ENCODE measurements at regions not wholly inside any gene's neighbourhood (a gene's known extent, or its start where the extent isn't known, plus 50 kb on each side); places are given as distances from the start of the nearest gene placed in this dataset.

DNA sequence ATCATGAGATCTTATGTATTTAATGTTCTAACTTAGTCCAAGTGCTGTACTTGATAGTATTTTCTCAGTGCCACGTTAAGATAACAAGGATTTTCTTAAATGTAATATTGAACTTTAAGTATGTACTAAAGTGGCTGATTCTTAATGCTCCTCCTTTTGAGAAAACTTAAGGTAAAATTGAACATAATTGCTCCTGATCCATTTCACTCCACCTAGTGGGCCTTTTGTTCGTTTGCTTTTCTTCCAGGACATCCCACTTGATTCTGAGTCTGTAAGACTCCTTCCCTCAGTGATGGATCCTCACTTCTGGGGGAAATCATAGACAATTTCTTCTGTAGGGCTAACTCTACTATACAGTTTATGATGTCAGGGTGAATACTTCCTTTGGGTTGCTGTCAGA lies 173.1 kb downstream of the LMO4 start:
- H3K27ac ChIP-seq (ENCODE audit: low read depth, low read length) = no peak overlapping the region
- no peaks in the 10 kb centered on the region for H3K27me3 ChIP-seq (ENCODE audit: control insufficient read depth in 3 of 3, insufficient read depth in 3 of 3, low read length in 3 of 3)
- no peak overlapping the region for H3K4me3 ChIP-seq (ENCODE audit: low read length in 3 of 3)
- H3K9ac ChIP-seq (ENCODE audit: low read depth in 1 of 3, low read length in 3 of 3) = no peak overlapping the region
- no peaks in the 10 kb centered on the region for H3K36me3 ChIP-seq (ENCODE audit: control insufficient read depth in 3 of 3, insufficient read depth in 3 of 3, low read length in 3 of 3)
- no peaks in the 10 kb centered on the region for H3K9me3 ChIP-seq (ENCODE audit: control insufficient read depth in 3 of 3, low read length in 3 of 3)
- H3K4me1 ChIP-seq (ENCODE audit: control insufficient read depth in 3 of 3, insufficient read depth in 3 of 3, low read length in 3 of 3) = no peaks in the 10 kb centered on the region

DNA sequence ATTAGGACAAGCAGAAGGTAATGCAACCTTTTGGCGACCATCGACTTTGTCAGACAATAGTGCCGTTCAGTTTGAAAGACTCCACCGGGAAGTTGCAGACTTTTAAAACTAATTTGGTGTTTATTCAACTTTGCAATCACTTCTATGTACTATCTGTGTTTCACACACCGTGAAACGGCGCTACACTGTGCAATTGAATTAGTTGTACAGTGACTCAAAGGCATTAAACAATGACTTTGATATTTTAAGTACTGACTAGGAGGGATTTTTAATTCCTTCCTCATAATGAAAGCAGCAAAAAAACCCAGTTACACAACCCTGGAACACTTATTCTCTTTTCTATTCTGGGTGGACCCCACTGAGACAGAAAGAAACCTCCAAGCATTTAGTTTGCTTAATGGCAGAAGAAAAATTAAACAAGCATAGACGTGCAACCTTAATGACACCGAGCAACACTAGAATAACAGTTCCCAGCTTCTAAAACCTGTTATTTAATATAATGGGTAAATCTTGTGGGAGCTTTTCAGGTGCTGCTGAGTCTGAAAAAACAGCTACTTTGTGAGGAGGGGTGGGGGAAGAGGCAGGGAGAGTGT lies 176.8 kb downstream of the LMO4 start:
- Histone ChIP-seq H3K27me3 (ENCODE audit: control insufficient read depth in 3 of 3, insufficient read depth in 3 of 3, low read length in 3 of 3) (no peaks in the 10 kb centered on the region), H3K9ac (ENCODE audit: low read depth in 1 of 3, low read length in 3 of 3) (no peak overlapping the region), H3K9me3 (ENCODE audit: control insufficient read depth in 3 of 3, low read length in 3 of 3) (no peaks in the 10 kb centered on the region), H3K4me3 (ENCODE audit: low read length in 3 of 3) (no peak overlapping the region), H3K36me3 (ENCODE audit: control insufficient read depth in 3 of 3, insufficient read depth in 3 of 3, low read length in 3 of 3) (no peaks in the 10 kb centered on the region), H3K27ac (ENCODE audit: low read depth, low read length) (no peak overlapping the region), H3K4me1 (ENCODE audit: control insufficient read depth in 3 of 3, insufficient read depth in 3 of 3, low read length in 3 of 3) (no peaks in the 10 kb centered on the region)

DNA sequence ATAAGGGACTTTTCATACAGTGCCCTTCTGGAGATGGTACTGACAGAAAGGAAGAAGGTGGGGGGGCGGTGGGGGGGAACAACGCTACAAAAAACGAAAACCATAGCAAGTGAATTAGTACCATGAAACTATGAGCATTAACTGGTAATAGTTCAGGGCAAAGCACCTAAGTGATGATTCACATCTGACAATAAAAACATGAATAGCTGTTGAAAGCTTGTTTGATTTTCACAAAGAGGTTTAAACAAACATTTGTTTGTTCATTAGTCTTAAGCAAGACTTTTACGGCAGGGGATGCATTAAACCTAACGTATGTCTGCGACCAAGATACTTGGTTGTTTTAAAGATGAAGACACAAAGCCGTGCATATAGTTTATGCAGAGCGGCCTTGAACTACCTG lies 177.5 kb downstream of the LMO4 start:
- Histone ChIP-seq H3K4me1 (ENCODE audit: control insufficient read depth in 3 of 3, insufficient read depth in 3 of 3, low read length in 3 of 3) (no peaks in the 10 kb centered on the region), H3K27me3 (ENCODE audit: control insufficient read depth in 3 of 3, insufficient read depth in 3 of 3, low read length in 3 of 3) (no peaks in the 10 kb centered on the region), H3K4me3 (ENCODE audit: low read length in 3 of 3) (no peak overlapping the region), H3K27ac (ENCODE audit: low read depth, low read length) (no peak overlapping the region), H3K9ac (ENCODE audit: low read depth in 1 of 3, low read length in 3 of 3) (no peak overlapping the region), H3K9me3 (ENCODE audit: control insufficient read depth in 3 of 3, low read length in 3 of 3) (no peaks in the 10 kb centered on the region), H3K36me3 (ENCODE audit: control insufficient read depth in 3 of 3, insufficient read depth in 3 of 3, low read length in 3 of 3) (no peaks in the 10 kb centered on the region)

DNA sequence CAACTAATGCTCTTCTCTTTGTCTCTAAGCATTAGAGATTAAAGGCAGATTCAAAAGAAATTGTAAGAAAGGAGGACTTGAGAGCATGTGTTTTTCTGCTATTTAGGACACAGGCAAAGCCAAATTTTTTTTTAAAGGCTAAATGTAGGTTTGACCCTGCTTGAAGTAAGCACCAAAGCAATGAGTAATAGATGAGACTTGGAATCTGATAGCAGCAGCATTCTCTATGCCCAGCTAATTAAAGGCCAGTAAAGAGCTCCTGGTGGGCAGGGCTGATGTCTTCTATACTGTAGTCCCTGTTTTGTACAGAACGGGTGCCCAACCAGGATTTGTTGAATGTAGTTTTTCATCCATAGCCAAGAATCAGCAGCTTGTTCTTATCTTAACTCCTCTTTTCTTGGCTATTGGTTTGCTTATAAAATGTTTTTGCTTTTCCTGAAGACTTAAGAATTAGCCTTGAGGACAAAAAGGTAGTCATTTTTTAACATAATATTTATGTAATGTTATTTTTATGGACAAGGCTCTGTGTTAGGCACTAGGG lies 179.6 kb downstream of the LMO4 start:
- Histone ChIP-seq H3K4me3 (ENCODE audit: low read length in 3 of 3) (no peak overlapping the region), H3K36me3 (ENCODE audit: control insufficient read depth in 3 of 3, insufficient read depth in 3 of 3, low read length in 3 of 3) (no peaks in the 10 kb centered on the region), H3K9ac (ENCODE audit: low read depth in 1 of 3, low read length in 3 of 3) (no peak overlapping the region), H3K4me1 (ENCODE audit: control insufficient read depth in 3 of 3, insufficient read depth in 3 of 3, low read length in 3 of 3) (no peaks in the 10 kb centered on the region), H3K27me3 (ENCODE audit: control insufficient read depth in 3 of 3, insufficient read depth in 3 of 3, low read length in 3 of 3) (no peaks in the 10 kb centered on the region), H3K9me3 (ENCODE audit: control insufficient read depth in 3 of 3, low read length in 3 of 3) (no peaks in the 10 kb centered on the region), H3K27ac (ENCODE audit: low read depth, low read length) (no peak overlapping the region)

DNA sequence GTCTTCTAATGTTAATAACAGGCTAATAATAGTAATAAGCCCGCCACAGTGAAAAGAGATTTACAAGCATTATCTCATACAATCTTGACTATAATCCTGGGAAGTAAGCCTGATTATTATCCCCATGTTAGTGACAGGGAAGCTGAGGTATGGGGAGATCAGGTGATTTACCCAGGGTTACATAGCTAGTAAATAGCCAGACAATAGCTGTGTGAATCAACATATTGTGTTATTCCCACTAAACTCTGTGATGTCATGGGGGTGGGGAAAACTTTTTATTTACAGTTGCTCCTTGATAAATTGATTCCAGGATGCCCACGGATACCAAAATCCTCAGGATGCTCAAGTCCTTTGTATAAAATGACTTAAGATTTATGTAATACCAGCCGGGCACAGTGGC lies 181.9 kb downstream of the LMO4 start:
- H3K9me3 ChIP-seq (ENCODE audit: control insufficient read depth in 3 of 3, low read length in 3 of 3) = no peaks in the 10 kb centered on the region

DNA sequence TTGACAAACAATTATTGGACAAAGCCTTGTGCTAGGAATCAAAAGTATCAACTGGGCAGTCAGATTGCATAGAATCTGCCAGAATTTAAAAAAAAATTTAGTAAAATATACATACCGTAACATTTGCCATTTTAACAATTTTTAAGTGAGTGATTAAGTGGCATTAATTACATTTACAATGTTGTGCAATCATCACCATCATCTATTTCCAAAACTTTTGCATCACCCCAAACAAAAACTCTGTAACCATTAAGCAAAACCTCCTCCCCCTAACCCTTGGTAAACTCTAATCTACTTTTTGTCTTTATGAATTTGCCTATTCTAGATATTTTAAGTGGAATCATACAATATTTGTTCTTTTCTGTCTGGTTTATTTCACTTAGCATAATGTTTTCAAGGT lies 182.8 kb downstream of the LMO4 start:
- no peak overlapping the region for H3K4me3 ChIP-seq (ENCODE audit: low read length in 3 of 3)
- no peaks in the 10 kb centered on the region for H3K9me3 ChIP-seq (ENCODE audit: control insufficient read depth in 3 of 3, low read length in 3 of 3)
- H3K36me3 ChIP-seq (ENCODE audit: control insufficient read depth in 3 of 3, insufficient read depth in 3 of 3, low read length in 3 of 3) = no peaks in the 10 kb centered on the region
- H3K9ac ChIP-seq (ENCODE audit: low read depth in 1 of 3, low read length in 3 of 3) = no peak overlapping the region
- H3K27ac ChIP-seq (ENCODE audit: low read depth, low read length) = no peak overlapping the region
- H3K27me3 ChIP-seq (ENCODE audit: control insufficient read depth in 3 of 3, insufficient read depth in 3 of 3, low read length in 3 of 3) = no peaks in the 10 kb centered on the region
- no peaks in the 10 kb centered on the region for H3K4me1 ChIP-seq (ENCODE audit: control insufficient read depth in 3 of 3, insufficient read depth in 3 of 3, low read length in 3 of 3)

More for the DNA sequence above, 181.9 kb downstream of the LMO4 start:
- Histone ChIP-seq H3K36me3 (ENCODE audit: control insufficient read depth in 3 of 3, insufficient read depth in 3 of 3, low read length in 3 of 3) (no peaks in the 10 kb centered on the region), H3K4me1 (ENCODE audit: control insufficient read depth in 3 of 3, insufficient read depth in 3 of 3, low read length in 3 of 3) (no peaks in the 10 kb centered on the region), H3K9ac (ENCODE audit: low read depth in 1 of 3, low read length in 3 of 3) (no peak overlapping the region), H3K27ac (ENCODE audit: low read depth, low read length) (no peak overlapping the region), H3K4me3 (ENCODE audit: low read length in 3 of 3) (no peak overlapping the region), H3K27me3 (ENCODE audit: control insufficient read depth in 3 of 3, insufficient read depth in 3 of 3, low read length in 3 of 3) (no peaks in the 10 kb centered on the region)

DNA sequence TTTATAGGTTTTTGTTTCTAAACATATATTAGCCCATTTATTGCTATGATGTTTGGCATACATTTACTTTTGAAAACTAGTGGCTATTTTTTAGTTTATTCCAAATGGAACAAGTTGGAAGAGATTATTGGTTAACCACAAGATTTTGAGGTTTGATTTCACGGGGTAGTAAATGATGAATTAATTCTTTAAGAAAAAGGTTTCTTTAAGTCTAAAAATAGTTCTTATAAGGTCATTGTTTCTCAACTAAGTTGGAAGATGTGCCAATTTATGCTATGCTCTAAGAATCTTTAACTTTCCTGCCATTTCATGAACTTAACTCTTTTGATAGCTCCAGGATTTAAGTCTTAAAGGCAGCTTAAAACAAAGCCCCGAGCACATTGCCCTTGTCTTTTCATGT lies 183.8 kb downstream of the LMO4 start:
- Histone ChIP-seq H3K4me3 (ENCODE audit: low read length in 3 of 3) (no peak overlapping the region), H3K27me3 (ENCODE audit: control insufficient read depth in 3 of 3, insufficient read depth in 3 of 3, low read length in 3 of 3) (no peaks in the 10 kb centered on the region), H3K36me3 (ENCODE audit: control insufficient read depth in 3 of 3, insufficient read depth in 3 of 3, low read length in 3 of 3) (no peaks in the 10 kb centered on the region), H3K4me1 (ENCODE audit: control insufficient read depth in 3 of 3, insufficient read depth in 3 of 3, low read length in 3 of 3) (no peaks in the 10 kb centered on the region), H3K27ac (ENCODE audit: low read depth, low read length) (no peak overlapping the region), H3K9me3 (ENCODE audit: control insufficient read depth in 3 of 3, low read length in 3 of 3) (no peaks in the 10 kb centered on the region), H3K9ac (ENCODE audit: low read depth in 1 of 3, low read length in 3 of 3) (no peak overlapping the region)

DNA sequence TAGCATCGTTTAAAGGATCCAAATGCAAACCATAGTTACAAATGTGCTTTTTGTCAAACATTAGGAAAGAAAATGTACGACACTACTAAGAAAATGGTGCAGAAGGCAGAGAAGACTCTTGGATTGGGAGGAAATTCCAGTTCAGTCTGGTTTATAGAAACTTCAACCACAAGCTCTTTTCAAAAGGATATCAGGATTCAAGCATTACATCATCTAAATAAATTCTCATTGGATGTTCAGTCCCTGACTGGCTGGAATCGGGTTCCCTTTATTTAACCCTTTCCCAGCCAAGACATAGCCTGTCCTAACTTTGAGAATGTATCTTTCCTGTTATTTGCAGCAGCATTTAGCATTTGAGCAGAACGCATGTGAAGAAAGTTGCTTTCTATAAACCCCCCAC lies 184.6 kb downstream of the LMO4 start:
- H3K27me3 ChIP-seq (ENCODE audit: control insufficient read depth in 3 of 3, insufficient read depth in 3 of 3, low read length in 3 of 3) = no peaks in the 10 kb centered on the region
- no peak overlapping the region for H3K9ac ChIP-seq (ENCODE audit: low read depth in 1 of 3, low read length in 3 of 3)

DNA sequence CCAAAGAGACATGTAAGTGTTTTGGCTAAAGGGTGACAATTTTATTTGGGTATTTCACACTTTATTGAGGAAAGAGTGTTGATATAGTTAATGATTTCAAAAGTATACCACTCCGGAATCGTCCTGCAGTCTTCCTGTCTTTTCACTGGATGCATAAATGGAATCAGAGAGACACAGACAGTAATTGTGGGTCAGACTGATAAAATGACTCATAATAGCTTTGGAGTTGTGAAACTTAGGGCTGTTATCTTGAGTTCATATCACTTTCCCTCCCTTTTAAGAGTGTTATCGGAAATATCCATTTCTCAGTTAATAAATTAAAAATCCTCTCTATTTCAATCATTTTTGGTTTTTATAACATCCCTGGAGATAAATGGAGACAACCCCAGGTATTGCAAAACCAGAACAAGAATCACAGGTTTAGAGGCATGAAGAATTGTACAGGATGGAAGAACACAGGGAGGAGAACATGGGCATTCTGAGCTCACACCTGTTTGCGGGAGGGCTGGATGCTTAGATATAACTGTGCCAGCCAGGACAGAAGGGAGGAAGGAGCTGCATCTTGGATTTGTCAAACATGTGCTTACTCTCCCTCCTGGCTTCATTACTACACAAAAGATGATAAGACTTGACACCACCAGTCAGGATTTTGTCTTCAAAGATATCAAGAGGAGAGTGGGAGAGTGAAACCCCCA lies 185.4 kb downstream of the LMO4 start:
- Histone ChIP-seq H3K4me1 (ENCODE audit: control insufficient read depth in 3 of 3, insufficient read depth in 3 of 3, low read length in 3 of 3) (no peaks in the 10 kb centered on the region), H3K27me3 (ENCODE audit: control insufficient read depth in 3 of 3, insufficient read depth in 3 of 3, low read length in 3 of 3) (no peaks in the 10 kb centered on the region), H3K9me3 (ENCODE audit: control insufficient read depth in 3 of 3, low read length in 3 of 3) (no peaks in the 10 kb centered on the region), H3K36me3 (ENCODE audit: control insufficient read depth in 3 of 3, insufficient read depth in 3 of 3, low read length in 3 of 3) (no peaks in the 10 kb centered on the region), H3K27ac (ENCODE audit: low read depth, low read length) (no peak overlapping the region), H3K9ac (ENCODE audit: low read depth in 1 of 3, low read length in 3 of 3) (no peak overlapping the region), H3K4me3 (ENCODE audit: low read length in 3 of 3) (no peak overlapping the region)

More for the DNA sequence above, 184.6 kb downstream of the LMO4 start:
- no peak overlapping the region for H3K4me3 ChIP-seq (ENCODE audit: low read length in 3 of 3)
- no peak overlapping the region for H3K27ac ChIP-seq (ENCODE audit: low read depth, low read length)
- no peaks in the 10 kb centered on the region for H3K36me3 ChIP-seq (ENCODE audit: control insufficient read depth in 3 of 3, insufficient read depth in 3 of 3, low read length in 3 of 3)
- no peaks in the 10 kb centered on the region for H3K9me3 ChIP-seq (ENCODE audit: control insufficient read depth in 3 of 3, low read length in 3 of 3)
- no peaks in the 10 kb centered on the region for H3K4me1 ChIP-seq (ENCODE audit: control insufficient read depth in 3 of 3, insufficient read depth in 3 of 3, low read length in 3 of 3)

DNA sequence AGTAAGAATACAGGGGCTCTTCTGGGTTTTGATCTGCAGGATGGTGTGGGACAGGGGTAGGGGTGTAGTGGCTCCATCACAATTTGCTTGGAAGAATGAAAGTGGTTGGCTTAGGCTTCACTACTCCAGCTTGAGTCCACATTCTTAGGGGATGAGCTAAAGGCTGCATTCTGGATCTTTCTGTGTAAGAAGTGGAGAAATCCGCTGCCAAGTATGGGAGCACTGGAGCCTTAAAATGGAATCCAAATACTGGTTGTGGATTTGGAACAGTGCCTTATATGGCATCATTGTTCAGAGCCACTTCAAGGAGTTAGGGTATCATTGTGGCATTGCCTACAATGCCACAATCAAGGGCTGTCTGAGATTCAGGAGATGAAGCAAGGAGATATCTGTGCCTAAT lies 187.1 kb downstream of the LMO4 start:
- H3K9ac ChIP-seq (ENCODE audit: low read depth in 1 of 3, low read length in 3 of 3) = no peak overlapping the region
- H3K4me3 ChIP-seq (ENCODE audit: low read length in 3 of 3) = no peak overlapping the region
- H3K9me3 ChIP-seq (ENCODE audit: control insufficient read depth in 3 of 3, low read length in 3 of 3) = no peaks in the 10 kb centered on the region
- no peaks in the 10 kb centered on the region for H3K27me3 ChIP-seq (ENCODE audit: control insufficient read depth in 3 of 3, insufficient read depth in 3 of 3, low read length in 3 of 3)
- no peaks in the 10 kb centered on the region for H3K36me3 ChIP-seq (ENCODE audit: control insufficient read depth in 3 of 3, insufficient read depth in 3 of 3, low read length in 3 of 3)
- no peaks in the 10 kb centered on the region for H3K4me1 ChIP-seq (ENCODE audit: control insufficient read depth in 3 of 3, insufficient read depth in 3 of 3, low read length in 3 of 3)
- H3K27ac ChIP-seq (ENCODE audit: low read depth, low read length) = no peak overlapping the region

Data from skeletal muscle tissue (tissue), 3 donors.